ENCODE measurements at regions not wholly inside any gene's neighbourhood (a gene's known extent, or its start where the extent isn't known, plus 50 kb on each side); places are given as distances from the start of the nearest gene placed in this dataset.

- TF ChIP-seq CTCF (conservative IDR thresholded peaks at IDR 0.05; ENCODE audit: low read depth, low read length): no peak
- TF ChIP-seq EZH2 (IDR thresholded peaks at IDR 0.05; ENCODE audit: low read length, unreplicated experiment): no peak
- TF ChIP-seq EZH2phosphoT487 (IDR thresholded peaks at IDR 0.05; ENCODE audit: borderline replicate concordance, low read length): no peak
These were observed 505.7 kb downstream of the EFNB2 start for GRCh38 chr13:106029676-106030290.
